Prostate gland (tissue), 2 donors: ENCODE measurements at regions not wholly inside any gene's neighbourhood (a gene's known extent, or its start where the extent isn't known, plus 50 kb on each side); places are given as distances from the start of the nearest gene placed in this dataset.

Source experiments
- CTCF ChIP-seq, 4 experiments: fragments of 200-600 bp in 2 of 4; fragments of 450-650 bp in 2 of 4; sonication (generic) in 2 of 4; IDR thresholded peaks; 1 replicate in 3 of 4; 2 replicates in 1 of 4; pipeline ENCODE4 v1.5.1; 2016 to 2019; ENCODE audit warnings: antibody characterized with exemption in 4 of 4, mild to moderate bottlenecking in 2 of 4, moderate library complexity in 2 of 4
- POLR2A ChIP-seq: fragments of 450-650 bp; IDR thresholded peaks from one replicate; pipeline ENCODE4 v1.6.1; 2016; ENCODE audit warnings: antibody characterized with exemption, mild to moderate bottlenecking

- TF ChIP-seq CTCF (IDR thresholded peaks at IDR 0.05) (no peak), POLR2A (no peak)
These were observed 89.0 kb upstream of the PIK3CG start for GRCh38 chr7:106775975-106776607.
